Left renal pelvis (tissue), 4 donors: ENCODE measurements at regions not wholly inside any gene's neighbourhood (a gene's known extent, or its start where the extent isn't known, plus 50 kb on each side); places are given as distances from the start of the nearest gene placed in this dataset.
"Not testable (repeated sequence)": the region's sequence is repeated elsewhere in the genome, so short reads cannot be mapped to it uniquely, and the experiment has no call there.

ENCODE experiments used
- DNase-seq, 4 donors: peaks; one replicate each; pipeline ENCODE4 v3.0.0-alpha.2; 2013; ENCODE audit warnings: low read depth in 4 of 4, low spot score in 3 of 4

DNA sequence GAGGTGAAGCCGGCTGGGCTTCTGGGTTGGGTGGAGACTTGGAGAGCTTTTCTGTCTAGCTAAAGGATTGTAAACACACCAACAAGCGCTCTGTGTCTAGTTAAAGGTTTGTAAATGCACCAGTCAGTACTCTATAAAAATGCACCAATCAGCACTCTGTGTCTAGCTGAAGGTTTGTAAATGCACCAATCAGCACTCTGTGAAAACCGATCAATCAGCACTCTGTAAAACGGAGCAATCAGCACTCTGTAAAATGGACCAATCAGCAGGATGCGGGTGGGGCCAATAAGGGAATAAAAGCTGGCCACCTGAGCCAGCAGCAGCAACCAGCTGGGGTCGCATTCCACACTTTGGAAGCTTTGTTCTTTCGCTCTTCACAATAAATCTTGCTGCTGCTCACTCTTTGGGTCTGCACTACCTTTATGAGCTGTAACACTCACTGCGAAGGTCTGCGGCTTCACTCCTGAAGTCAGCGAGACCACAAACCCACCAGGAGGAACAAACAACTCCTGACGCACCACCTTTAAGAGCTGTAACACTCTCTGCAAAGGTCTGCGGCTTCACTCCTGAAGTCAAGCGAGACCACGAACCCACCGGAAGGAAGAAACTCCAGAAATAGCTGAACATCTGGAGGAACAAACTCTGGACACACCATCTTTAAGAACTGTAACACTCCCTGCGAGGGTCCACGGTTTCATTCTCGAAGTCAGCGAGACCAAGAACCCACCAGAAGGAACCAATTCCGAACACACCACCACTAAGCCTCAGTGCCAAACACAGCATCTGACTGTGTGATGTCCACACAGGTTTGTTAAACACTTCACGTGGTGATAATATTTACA is 378.2 kb upstream of the CCDC54 start:
- DNase-seq = not testable (repeated sequence)

GRCh38 chr3:107001635-107002034 is 375.6 kb upstream of the CCDC54 start:
- DNase-seq = no peak

GRCh38 chr3:107005352-107005751 is 371.9 kb upstream of the CCDC54 start:
- DNase-seq = not testable (repeated sequence)

GRCh38 chr3:107008213-107008612 is 369.0 kb upstream of the CCDC54 start:
- DNase-seq = no peak

DNA sequence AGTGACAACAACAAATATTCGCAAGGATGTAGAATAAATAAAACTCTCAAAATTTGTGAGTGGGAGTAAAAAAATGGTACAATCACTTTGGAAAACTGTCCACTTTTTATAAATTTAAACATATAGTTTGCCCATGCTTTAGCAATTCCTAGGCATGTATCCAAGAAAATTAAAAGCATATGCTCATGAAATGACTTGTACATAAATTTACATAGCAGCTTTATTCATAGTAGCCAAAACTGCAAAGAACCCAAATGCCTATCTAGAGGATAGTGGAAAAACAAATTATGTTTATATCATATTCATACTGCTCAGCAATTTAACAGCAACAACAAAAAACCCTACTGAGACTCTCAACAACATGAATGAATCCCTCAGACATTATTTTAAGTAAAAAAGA is 363.6 kb upstream of the CCDC54 start:
- DNase-seq = no peak

GRCh38 chr3:107024551-107025026 is 352.6 kb upstream of the CCDC54 start:
- no peak for DNase-seq

- no peak for DNase-seq
Measured at GRCh38 chr3:107025961-107026360, 351.3 kb upstream of the CCDC54 start.

DNA sequence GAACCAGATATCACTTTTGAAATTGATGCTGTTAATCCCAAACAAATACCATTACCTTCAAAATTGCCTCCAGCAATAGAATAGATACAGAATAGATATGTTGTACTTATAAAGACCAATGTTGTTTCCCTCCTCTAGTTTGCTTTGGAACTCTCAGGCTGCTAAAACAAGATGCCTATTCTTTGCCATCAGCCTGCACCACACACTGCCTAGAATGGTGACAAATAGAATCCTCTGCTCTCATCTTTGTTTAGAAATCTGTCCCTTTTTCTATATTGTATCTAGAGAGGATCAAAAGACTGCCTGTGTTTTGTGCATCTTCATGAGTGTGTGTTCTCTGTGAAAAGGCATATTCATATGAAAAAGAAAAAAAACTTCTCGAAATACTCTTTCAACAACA is 349.2 kb upstream of the CCDC54 start:
- no peak for DNase-seq

- no peak for DNase-seq
Measured at GRCh38 chr3:107028626-107029025, 348.6 kb upstream of the CCDC54 start.

GRCh38 chr3:107032111-107032510 is 345.1 kb upstream of the CCDC54 start:
- no peak for DNase-seq

DNA sequence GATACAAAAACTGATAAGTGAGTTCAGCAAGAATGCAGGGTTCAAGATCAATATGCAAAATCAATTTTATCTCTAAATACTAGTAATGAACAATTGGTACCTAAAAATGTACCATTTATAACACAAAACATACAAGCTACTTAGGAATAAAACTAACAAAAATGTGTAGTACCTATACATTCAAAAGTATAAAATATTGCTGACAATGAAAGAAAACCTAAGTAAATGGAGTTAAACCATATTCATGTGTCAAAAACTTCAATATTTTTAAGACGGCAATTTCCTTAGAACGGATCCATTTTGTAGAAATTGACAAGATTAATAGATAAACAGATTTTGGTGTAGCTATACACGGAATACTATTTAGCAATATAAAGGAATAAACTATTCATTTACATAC is 343.1 kb upstream of the CCDC54 start:
- DNase-seq = no peak

- DNase-seq = no peak
Measured at GRCh38 chr3:107035176-107035575, 342.1 kb upstream of the CCDC54 start.

- DNase-seq = no peak
Measured at GRCh38 chr3:107044677-107045076, 332.6 kb upstream of the CCDC54 start.

GRCh38 chr3:107045791-107046190 is 331.4 kb upstream of the CCDC54 start:
- no peak for DNase-seq

GRCh38 chr3:107055181-107055942 is 321.9 kb upstream of the CCDC54 start:
- no peak for DNase-seq

DNA sequence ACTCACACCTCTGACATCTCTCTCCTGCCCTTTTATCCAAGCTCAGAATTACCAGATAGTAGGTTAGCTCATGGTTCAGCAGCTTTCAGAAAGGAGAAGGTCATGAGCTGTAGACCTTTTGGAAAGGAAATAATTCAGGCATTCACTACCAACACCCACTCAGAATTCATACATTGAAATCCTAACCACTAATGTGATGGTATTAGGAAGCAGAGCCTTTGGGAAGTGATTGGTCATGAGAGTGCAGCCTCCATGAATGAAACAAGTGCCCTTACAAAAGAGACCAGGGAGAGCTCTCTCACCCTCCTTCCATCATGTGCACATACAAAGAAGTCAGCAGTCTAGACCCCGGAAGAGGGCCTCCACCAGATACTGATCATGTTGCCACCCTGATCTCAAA is 315.8 kb upstream of the CCDC54 start:
- DNase-seq = no peak

GRCh38 chr3:107062310-107062709 is 314.9 kb upstream of the CCDC54 start:
- DNase-seq = no peak

DNA sequence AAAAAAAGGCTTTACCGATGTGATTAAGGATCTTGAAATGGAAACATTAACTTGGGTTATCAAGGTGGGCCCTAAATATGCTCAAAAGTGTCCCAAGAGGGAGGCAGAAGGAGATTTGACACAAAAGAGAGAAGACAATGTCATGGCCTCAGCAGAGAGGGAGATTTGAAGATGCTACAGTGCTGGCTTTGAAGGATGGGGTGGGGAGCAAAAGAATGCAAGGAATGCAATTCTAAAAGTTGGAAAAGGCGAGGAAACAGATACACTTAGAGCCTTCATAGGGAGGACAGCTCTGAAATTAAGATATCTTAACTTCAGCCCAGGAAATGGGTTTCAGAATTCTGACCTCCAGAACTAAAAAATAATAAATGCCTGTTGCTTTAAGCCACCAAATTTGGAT is 314.5 kb upstream of the CCDC54 start:
- DNase-seq = no peak

DNA sequence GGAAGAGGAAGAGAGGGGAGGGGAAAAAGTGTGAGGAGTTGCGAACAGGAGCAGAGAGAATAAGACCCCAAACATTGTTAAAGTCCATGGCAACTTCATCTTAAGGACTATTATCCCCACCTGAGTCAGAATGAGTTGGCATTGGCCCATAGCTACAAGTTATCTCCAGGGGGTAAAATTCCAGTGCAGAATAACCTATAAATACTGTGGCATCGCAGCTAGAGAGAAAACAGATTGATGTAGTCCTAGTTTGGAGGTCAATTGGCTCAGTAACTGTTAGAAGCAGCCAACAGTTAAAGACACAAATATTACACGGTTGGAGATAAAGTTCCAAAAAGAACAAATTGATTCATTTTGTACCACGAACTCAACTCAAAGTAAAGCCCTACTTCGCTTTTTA is 313.9 kb upstream of the CCDC54 start:
- no peak for DNase-seq

GRCh38 chr3:107064405-107065060 is 312.7 kb upstream of the CCDC54 start:
- DNase-seq = peak; percentile 48 to 74 (median 68)

GRCh38 chr3:107065094-107065861 is 312.0 kb upstream of the CCDC54 start:
- DNase-seq = no peak
